ENCODE measurements at regions not wholly inside any gene's neighbourhood (a gene's known extent, or its start where the extent isn't known, plus 50 kb on each side); places are given as distances from the start of the nearest gene placed in this dataset.

DNA sequence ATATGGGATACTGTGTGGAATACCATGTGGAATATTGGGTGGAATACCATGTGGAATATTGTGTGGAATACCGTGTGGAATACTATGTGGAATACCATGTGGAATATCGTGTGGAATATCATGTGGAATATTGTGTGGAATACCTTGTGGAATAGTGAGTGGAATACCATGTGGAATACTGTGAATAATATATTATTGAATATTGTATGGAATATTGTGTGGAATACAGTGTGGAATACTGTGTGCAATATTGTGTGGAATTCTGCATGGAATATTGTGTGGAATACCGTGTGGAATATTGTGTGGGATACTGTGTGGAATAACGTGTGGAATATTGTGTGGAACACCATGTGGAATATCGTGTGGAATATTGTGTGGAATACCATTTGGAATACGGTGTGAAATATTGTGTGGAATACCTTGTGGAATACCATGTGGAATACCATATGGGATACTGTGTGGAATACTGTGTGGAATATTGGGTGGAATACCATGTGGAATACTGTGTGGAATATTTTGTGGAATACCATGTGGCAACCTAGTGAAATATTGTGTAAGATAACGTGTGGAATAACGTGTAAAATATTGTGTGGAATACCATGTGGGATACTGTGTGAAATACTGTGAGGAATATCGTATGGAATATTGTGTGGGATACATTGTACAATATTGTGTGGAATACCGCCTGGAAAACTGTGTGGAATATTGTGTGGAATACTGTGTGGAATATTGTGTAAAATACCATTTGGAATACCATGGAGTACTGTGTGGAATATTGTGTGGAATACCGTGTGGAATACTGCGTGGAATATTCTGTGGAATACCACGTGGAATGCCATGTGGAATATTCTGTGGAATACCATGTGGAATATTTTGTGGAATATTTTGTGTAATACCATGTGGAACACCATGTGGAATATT lies 133.9 kb upstream of the CHST15 start:
- Mint-ChIP-seq H3K4me1 (peaks cover 5% of the 10 kb centered on the region), H3K4me3 (no peak overlapping the region), H3K36me3 (no peaks in the 10 kb centered on the region), H3K27ac (no peak overlapping the region), H3K9me3 (peaks cover 53% of the 10 kb centered on the region), H3K27me3 (ENCODE audit: low read depth) (no peaks in the 10 kb centered on the region)
- TF ChIP-seq, protein P1, sequence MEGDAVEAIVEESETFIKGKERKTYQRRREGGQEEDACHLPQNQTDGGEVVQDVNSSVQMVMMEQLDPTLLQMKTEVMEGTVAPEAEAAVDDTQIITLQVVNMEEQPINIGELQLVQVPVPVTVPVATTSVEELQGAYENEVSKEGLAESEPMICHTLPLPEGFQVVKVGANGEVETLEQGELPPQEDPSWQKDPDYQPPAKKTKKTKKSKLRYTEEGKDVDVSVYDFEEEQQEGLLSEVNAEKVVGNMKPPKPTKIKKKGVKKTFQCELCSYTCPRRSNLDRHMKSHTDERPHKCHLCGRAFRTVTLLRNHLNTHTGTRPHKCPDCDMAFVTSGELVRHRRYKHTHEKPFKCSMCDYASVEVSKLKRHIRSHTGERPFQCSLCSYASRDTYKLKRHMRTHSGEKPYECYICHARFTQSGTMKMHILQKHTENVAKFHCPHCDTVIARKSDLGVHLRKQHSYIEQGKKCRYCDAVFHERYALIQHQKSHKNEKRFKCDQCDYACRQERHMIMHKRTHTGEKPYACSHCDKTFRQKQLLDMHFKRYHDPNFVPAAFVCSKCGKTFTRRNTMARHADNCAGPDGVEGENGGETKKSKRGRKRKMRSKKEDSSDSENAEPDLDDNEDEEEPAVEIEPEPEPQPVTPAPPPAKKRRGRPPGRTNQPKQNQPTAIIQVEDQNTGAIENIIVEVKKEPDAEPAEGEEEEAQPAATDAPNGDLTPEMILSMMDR (IDR thresholded peaks at IDR 0.05; ENCODE audit: unreplicated experiment) = no peak
- DNase-seq (ENCODE audit: low spot score in 2 of 2, unreplicated experiment in 2 of 2) = no peak

DNA sequence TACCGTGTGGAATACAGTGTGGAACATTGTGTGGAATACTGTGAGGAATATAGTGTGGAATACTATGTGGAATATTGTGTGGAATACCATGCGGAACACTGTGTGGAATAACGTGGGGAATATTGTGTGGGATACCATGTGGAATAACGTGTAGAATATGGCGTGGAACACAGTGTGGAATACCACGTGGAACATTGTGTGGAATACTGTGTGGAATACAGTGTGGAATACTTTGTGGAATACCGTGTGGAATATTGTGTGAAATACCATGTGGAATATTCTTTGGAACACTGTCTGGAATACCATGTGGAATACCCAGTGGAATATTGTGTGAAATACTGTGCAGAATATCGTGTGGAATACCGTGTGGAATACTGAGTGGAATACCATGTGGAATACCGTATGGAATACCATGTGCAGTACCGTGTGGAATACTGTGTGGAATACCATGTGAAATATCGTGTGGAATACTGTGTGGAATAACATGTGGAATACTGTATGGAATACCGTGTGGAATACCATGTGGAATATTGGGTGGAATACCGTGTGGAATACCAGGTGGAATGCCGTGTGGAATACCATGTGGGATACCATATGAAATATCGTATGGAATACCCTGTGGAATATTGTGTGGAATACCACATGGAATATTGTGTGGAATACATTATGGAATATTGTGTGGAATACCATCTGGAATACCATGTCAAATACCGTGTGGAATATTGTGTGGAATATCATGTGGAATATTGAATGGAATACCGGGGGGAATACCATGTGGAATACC lies 133.1 kb upstream of the CHST15 start:
- H3K27ac Mint-ChIP-seq = no peak overlapping the region
- peaks cover 53% of the 10 kb centered on the region for H3K9me3 Mint-ChIP-seq
- H3K27me3 Mint-ChIP-seq (ENCODE audit: low read depth) = no peaks in the 10 kb centered on the region
- TF ChIP-seq, protein P1 (IDR thresholded peaks at IDR 0.05; ENCODE audit: unreplicated experiment) = no peak
- DNase-seq (ENCODE audit: low spot score in 2 of 2, unreplicated experiment in 2 of 2) = no peak
- H3K4me3 Mint-ChIP-seq = no peak overlapping the region
- no peaks in the 10 kb centered on the region for H3K36me3 Mint-ChIP-seq
- peaks cover 14% of the 10 kb centered on the region for H3K4me1 Mint-ChIP-seq

DNA sequence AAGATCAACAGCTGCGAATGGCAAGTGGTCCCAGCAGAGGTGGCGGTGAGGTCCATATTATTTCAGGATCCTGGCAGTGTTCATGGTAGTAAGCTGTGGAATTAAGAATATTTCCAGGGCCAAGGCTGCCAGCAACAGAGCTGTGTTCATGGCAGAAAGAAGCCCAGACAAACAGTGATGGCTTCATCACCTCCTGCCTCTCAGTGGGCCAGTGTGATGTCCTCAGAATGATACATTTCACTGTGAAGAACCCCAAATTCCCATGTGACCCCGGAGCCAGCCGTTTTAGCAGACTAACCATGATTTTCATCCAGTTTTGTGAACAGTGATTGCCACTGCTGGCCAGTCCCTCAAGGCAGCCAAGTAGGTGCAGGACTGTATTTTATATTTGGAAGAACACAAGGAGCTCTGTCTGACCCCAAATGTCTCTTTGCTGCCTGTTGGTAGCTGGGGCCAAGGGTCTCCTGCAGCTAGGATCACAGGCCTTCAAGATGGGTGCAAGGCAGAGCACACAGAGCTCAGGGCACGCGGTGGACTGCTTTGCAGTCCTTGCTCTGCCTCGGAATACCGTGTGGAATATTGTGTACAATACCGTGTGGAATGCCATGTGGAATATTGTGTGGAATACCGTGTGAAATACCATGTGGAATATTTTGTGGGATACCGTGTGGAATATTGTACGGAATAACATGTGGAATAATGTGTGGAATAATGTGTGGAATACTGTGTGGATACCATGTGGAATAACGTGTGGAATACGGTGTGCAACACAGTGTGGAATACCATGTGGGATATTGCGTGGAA lies 132.3 kb upstream of the CHST15 start:
- no peak overlapping the region for H3K27ac Mint-ChIP-seq
- no peak overlapping the region for H3K4me3 Mint-ChIP-seq
- no peaks in the 10 kb centered on the region for H3K36me3 Mint-ChIP-seq
- H3K27me3 Mint-ChIP-seq (ENCODE audit: low read depth) = no peaks in the 10 kb centered on the region
- H3K9me3 Mint-ChIP-seq = peaks cover 48% of the 10 kb centered on the region
- no peak for DNase-seq (ENCODE audit: low spot score in 2 of 2, unreplicated experiment in 2 of 2)
- TF ChIP-seq, protein P1 (IDR thresholded peaks at IDR 0.05; ENCODE audit: unreplicated experiment) = no peak
- peaks cover 20% of the 10 kb centered on the region for H3K4me1 Mint-ChIP-seq

DNA sequence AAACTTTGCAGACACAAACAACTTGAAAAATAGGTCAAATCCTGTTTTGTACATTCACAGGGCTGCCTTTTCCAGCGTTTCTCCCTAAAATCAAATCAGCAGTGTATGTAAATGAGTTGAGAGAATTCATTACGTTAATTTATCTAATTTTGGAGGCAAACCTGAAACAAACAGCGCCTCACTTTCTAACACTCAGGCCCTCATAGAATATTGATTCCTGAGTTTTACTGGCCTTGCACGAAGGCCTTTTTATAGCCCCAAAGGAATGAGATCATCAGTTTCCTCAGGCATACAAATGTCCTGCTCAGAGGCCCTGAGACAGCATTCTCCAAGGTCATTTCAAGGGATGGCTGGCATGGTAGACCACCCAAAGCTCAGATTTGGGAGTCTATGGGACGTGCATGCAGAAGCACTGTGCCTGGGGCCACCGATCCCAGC lies 131.7 kb upstream of the CHST15 start:
- H3K27ac Mint-ChIP-seq = no peak overlapping the region
- peaks cover 26% of the 10 kb centered on the region for H3K4me1 Mint-ChIP-seq
- no peak overlapping the region for H3K4me3 Mint-ChIP-seq

More for the DNA sequence above, 131.7 kb upstream of the CHST15 start:
- Mint-ChIP-seq H3K9me3 (peaks cover 41% of the 10 kb centered on the region), H3K36me3 (no peaks in the 10 kb centered on the region), H3K27me3 (ENCODE audit: low read depth) (peaks cover 4% of the 10 kb centered on the region)
- DNase-seq (ENCODE audit: low spot score in 2 of 2, unreplicated experiment in 2 of 2) = no peak
- TF ChIP-seq, protein P1 (IDR thresholded peaks at IDR 0.05; ENCODE audit: unreplicated experiment) = no peak

Measured in mesothelial cell of epicardium (in vitro differentiated cells).